HEK293T (cell line): ENCODE measurements at regions not wholly inside any gene's neighbourhood (a gene's known extent, or its start where the extent isn't known, plus 50 kb on each side); places are given as distances from the start of the nearest gene placed in this dataset.

Experiments used
- BHLHE40 ChIP-seq: fragments of 450-650 bp; IDR thresholded peaks from 2 replicates; pipeline ENCODE4 v1.6.1; 2016; ENCODE audit warnings: mild to moderate bottlenecking, moderate library complexity, borderline replicate concordance
- ELF4 ChIP-seq: fragments of 450-650 bp; IDR thresholded peaks from 2 replicates; pipeline ENCODE4 v1.6.1; 2017; ENCODE audit warnings: antibody characterized with exemption
- FOXA1 ChIP-seq: fragments of 450-650 bp; IDR thresholded peaks from 2 replicates; pipeline ENCODE4 v1.6.1; 2016; ENCODE audit warnings: mild to moderate bottlenecking
- FOXM1 ChIP-seq: fragments of 450-650 bp; IDR thresholded peaks from 2 replicates; pipeline ENCODE4 v1.6.1; 2017; ENCODE audit warnings: mild to moderate bottlenecking, borderline replicate concordance
- HDGF ChIP-seq: fragments of 450-650 bp; IDR thresholded peaks from 2 replicates; pipeline ENCODE4 v1.6.1; 2017; ENCODE audit warnings: antibody characterized with exemption, borderline replicate concordance
- L3MBTL2 ChIP-seq: fragments of 450-650 bp; conservative IDR thresholded peaks from 2 replicates; pipeline ENCODE4 v1.6.1; 2016; ENCODE audit warnings: mild to moderate bottlenecking
- NFRKB ChIP-seq: fragments of 450-650 bp; IDR thresholded peaks from 2 replicates; pipeline ENCODE4 v1.6.1; 2016; ENCODE audit warnings: mild to moderate bottlenecking, moderate library complexity
- PKNOX1 ChIP-seq: fragments of 450-650 bp; IDR thresholded peaks from 2 replicates; pipeline ENCODE4 v1.6.1; 2016
- SP1 ChIP-seq: fragments of 450-650 bp; IDR thresholded peaks from 2 replicates; pipeline ENCODE4 v1.6.1; 2017
- TARDBP ChIP-seq: fragments of 450-650 bp; IDR thresholded peaks from 2 replicates; pipeline ENCODE4 v1.6.1; 2016
- ZNF384 ChIP-seq: fragments of 450-650 bp; IDR thresholded peaks from 2 replicates; pipeline ENCODE4 v1.6.1; 2016

GRCh38 chr4:53847965-53848364 is 216.4 kb downstream of the CHIC2 start:
- TF ChIP-seq TARDBP, result no peak
- TF ChIP-seq HDGF, result no peak
- no peak for TF ChIP-seq ELF4
- no peak for TF ChIP-seq L3MBTL2
- TF ChIP-seq BHLHE40, result no peak
- no peak for TF ChIP-seq SP1
- TF ChIP-seq FOXA1, result no peak
- TF ChIP-seq NFRKB, result no peak
- no peak for TF ChIP-seq PKNOX1
- TF ChIP-seq FOXM1, result no peak
- no peak for TF ChIP-seq ZNF384
